ENCODE measurements at regions not wholly inside any gene's neighbourhood (a gene's known extent, or its start where the extent isn't known, plus 50 kb on each side); places are given as distances from the start of the nearest gene placed in this dataset.

DNA sequence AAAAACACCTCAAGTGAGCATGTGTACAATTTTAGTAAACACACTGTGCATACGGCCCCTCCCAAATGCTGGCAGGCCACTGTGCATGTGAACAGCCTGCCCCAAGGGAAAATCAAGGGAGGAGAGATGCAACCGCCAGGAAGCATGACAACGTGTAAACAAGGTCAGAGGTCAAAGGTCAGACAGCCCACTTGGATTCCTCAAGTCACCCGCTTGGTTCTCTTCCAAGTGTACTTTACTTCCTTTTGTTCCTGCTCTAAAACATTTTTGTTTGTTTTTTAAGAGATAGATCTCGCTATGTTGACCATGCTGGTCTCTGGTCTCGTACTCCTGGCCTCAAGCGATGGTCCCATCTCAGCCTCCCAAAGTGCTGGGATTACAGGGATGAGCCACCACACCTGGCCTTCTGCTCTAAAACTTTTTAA lies 126.7 kb upstream of the SHB start:
- no peaks in the 10 kb centered on the region for H3K79me2 ChIP-seq (ENCODE audit: insufficient read depth, low read length)
- no peaks in the 10 kb centered on the region for H3K4me1 ChIP-seq (ENCODE audit: insufficient read depth, low read length)
- no peak overlapping the region for H4K8ac ChIP-seq (replicated peaks; ENCODE audit: insufficient read length, low read depth, low read length)
- no peaks in the 10 kb centered on the region for H3K23me2 ChIP-seq (ENCODE audit: insufficient read length, low read depth, low read length, poor library complexity, severe bottlenecking)
- no peak overlapping the region for H2BK120ac ChIP-seq (ENCODE audit: low read depth, low read length, poor library complexity, severe bottlenecking)
- no peak for DNase-seq
- no peak overlapping the region for H2BK20ac ChIP-seq (ENCODE audit: low read depth, low read length, poor library complexity, severe bottlenecking)
- no peak overlapping the region for H3K4ac ChIP-seq (ENCODE audit: low read depth, low read length)
- no peak overlapping the region for H2AFZ ChIP-seq (ENCODE audit: low read length)
- no peaks in the 10 kb centered on the region for H3K79me1 ChIP-seq (ENCODE audit: insufficient read depth, low read depth, low read length, poor library complexity, severe bottlenecking)
- H3K9me3 Mint-ChIP-seq: no peaks in the 10 kb centered on the region
- H3K56ac ChIP-seq (ENCODE audit: insufficient read length, low read depth, low read length): no peak overlapping the region
- H3K4me2 ChIP-seq (ENCODE audit: insufficient read depth, insufficient read length, low read length): no peak overlapping the region
- no peaks in the 10 kb centered on the region for H4K20me1 ChIP-seq (ENCODE audit: control insufficient read depth, insufficient read depth, insufficient read length)
- no peaks in the 10 kb centered on the region for H3K27me3 ChIP-seq (ENCODE audit: insufficient read depth, low read length)
- H3K27ac ChIP-seq (ENCODE audit: insufficient read length, low read depth, low read length): no peak overlapping the region
- no peak overlapping the region for H4K91ac ChIP-seq (ENCODE audit: insufficient read length, low read depth, low read length)
- H3K9me3 ChIP-seq (ENCODE audit: control insufficient read depth, low read depth, low read length): no peaks in the 10 kb centered on the region
- H3T11ph ChIP-seq (ENCODE audit: low read length): no peak overlapping the region
- no peak overlapping the region for H2BK12ac ChIP-seq (ENCODE audit: insufficient read length, low read depth, low read length)
- TF ChIP-seq, protein P1, sequence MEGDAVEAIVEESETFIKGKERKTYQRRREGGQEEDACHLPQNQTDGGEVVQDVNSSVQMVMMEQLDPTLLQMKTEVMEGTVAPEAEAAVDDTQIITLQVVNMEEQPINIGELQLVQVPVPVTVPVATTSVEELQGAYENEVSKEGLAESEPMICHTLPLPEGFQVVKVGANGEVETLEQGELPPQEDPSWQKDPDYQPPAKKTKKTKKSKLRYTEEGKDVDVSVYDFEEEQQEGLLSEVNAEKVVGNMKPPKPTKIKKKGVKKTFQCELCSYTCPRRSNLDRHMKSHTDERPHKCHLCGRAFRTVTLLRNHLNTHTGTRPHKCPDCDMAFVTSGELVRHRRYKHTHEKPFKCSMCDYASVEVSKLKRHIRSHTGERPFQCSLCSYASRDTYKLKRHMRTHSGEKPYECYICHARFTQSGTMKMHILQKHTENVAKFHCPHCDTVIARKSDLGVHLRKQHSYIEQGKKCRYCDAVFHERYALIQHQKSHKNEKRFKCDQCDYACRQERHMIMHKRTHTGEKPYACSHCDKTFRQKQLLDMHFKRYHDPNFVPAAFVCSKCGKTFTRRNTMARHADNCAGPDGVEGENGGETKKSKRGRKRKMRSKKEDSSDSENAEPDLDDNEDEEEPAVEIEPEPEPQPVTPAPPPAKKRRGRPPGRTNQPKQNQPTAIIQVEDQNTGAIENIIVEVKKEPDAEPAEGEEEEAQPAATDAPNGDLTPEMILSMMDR (conservative IDR thresholded peaks at IDR 0.05): no peak
- H3K9ac ChIP-seq (ENCODE audit: extremely low read depth, insufficient read length, low read length): no peak overlapping the region
- peaks cover 0 to 5% of the 10 kb centered on the region in 2 experiments; a peak in 2 of 4 replicates for H3K4me1 Mint-ChIP-seq
- H2BK15ac ChIP-seq (ENCODE audit: low read depth, low read length): no peak overlapping the region
- H3K36me3 Mint-ChIP-seq (ENCODE audit: insufficient read depth in 1 of 3, low read depth in 3 of 3): no peaks in the 10 kb centered on the region; a peak in 1 of 7 replicates
- WGBS (ENCODE audit: extremely low coverage, insufficient read length, low lambda C conversion rate): no CpG with 5 or more reads among the region's 7 CpGs
- H3K27ac Mint-ChIP-seq: no peak overlapping the region
- H3K27me3 Mint-ChIP-seq (ENCODE audit: low read depth): peaks cover 81% of the 10 kb centered on the region
- no peak overlapping the region for H3K18ac ChIP-seq (ENCODE audit: insufficient read length, low read depth, low read length)
- H3K14ac ChIP-seq (ENCODE audit: insufficient read depth, low read length): no peak overlapping the region
- no peak overlapping the region for H3K23ac ChIP-seq (ENCODE audit: insufficient read length, low read depth, low read length)
- no peak overlapping the region for H2BK5ac ChIP-seq (ENCODE audit: insufficient read length, low read length)
- H2AK5ac ChIP-seq (ENCODE audit: insufficient read length, low read length): no peak overlapping the region
- H3K4me3 Mint-ChIP-seq: no peak overlapping the region
- no peak overlapping the region for H4K5ac ChIP-seq (ENCODE audit: insufficient read length, low read depth, low read length)

Data from H9 (cell line).